Endothelial cell (in vitro differentiated cells): ENCODE measurements at regions not wholly inside any gene's neighbourhood (a gene's known extent, or its start where the extent isn't known, plus 50 kb on each side); places are given as distances from the start of the nearest gene placed in this dataset.

Experiments used
- DNase-seq: peaks from one replicate; pipeline ENCODE4 v3.0.0; 2021; ENCODE audit warnings: low spot score
- H3K27ac Mint-ChIP-seq: one replicate; pipeline ENCODE4 v1.8.0; 2021; ENCODE audit warnings: mixed read lengths, inconsistent platforms; ENCODE audit not compliant: unreplicated experiment
- H3K27me3 Mint-ChIP-seq: one replicate; pipeline ENCODE4 v1.8.0; 2021; ENCODE audit warnings: mild to moderate bottlenecking, moderate library complexity, mixed read lengths, inconsistent platforms; ENCODE audit not compliant: unreplicated experiment
- H3K36me3 Mint-ChIP-seq: one replicate; pipeline ENCODE4 v1.8.0; 2021; ENCODE audit warnings: mild to moderate bottlenecking, low read depth, mixed read lengths, inconsistent platforms; ENCODE audit not compliant: unreplicated experiment
- H3K4me1 Mint-ChIP-seq: one replicate; pipeline ENCODE4 v1.8.0; 2021; ENCODE audit warnings: mild to moderate bottlenecking, mixed read lengths, inconsistent platforms; ENCODE audit not compliant: unreplicated experiment
- H3K4me3 Mint-ChIP-seq: one replicate; pipeline ENCODE4 v1.8.0; 2021; ENCODE audit warnings: mild to moderate bottlenecking, mixed read lengths, inconsistent platforms; ENCODE audit not compliant: unreplicated experiment
- H3K9me3 Mint-ChIP-seq: one replicate; pipeline ENCODE4 v1.8.0; 2021; ENCODE audit warnings: mixed read lengths, inconsistent platforms; ENCODE audit not compliant: unreplicated experiment
- CTCF ChIP-seq: fragments of 200-600 bp; sonication (generic); IDR thresholded peaks from one replicate; pipeline ENCODE4 v1.5.0; 2021; ENCODE audit warnings: antibody characterized with exemption; ENCODE audit not compliant: unreplicated experiment

DNA sequence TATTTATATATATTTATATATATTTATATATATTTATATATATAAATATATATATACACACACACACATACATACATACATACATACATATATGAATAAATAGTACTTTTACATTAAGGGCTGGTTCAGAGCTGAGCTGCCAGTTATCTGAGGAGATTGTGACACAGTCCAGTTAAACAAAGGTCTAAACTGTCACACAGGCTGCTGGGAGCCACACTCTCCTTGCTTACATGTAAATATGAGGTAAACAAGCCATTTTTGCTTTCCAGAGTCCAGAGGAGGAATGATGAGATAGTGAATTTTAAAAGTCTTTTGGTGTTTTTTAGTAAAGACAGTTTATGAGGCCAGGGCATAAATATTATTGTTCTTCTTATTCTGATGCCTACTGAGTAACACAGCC, 377.5 kb upstream of the PIK3C3 start:
- no peak for DNase-seq
- H3K27ac Mint-ChIP-seq: no peak overlapping the region
- H3K4me1 Mint-ChIP-seq: no peaks in the 10 kb centered on the region
- H3K36me3 Mint-ChIP-seq: no peaks in the 10 kb centered on the region
- no peaks in the 10 kb centered on the region for H3K27me3 Mint-ChIP-seq
- no peak overlapping the region for H3K4me3 Mint-ChIP-seq
- no peaks in the 10 kb centered on the region for H3K9me3 Mint-ChIP-seq
- no peak for TF ChIP-seq CTCF

- no peak for TF ChIP-seq CTCF
- no peak for DNase-seq
- H3K4me1 Mint-ChIP-seq: no peaks in the 10 kb centered on the region
- no peak overlapping the region for H3K27ac Mint-ChIP-seq
- no peaks in the 10 kb centered on the region for H3K27me3 Mint-ChIP-seq
- H3K4me3 Mint-ChIP-seq: no peak overlapping the region
- H3K36me3 Mint-ChIP-seq: no peaks in the 10 kb centered on the region
- no peaks in the 10 kb centered on the region for H3K9me3 Mint-ChIP-seq
Measured at GRCh38 chr18:41576643-41577042, 378.4 kb upstream of the PIK3C3 start.

GRCh38 chr18:41569867-41570266, 385.2 kb upstream of the PIK3C3 start:
- no peak overlapping the region for H3K27ac Mint-ChIP-seq
- H3K27me3 Mint-ChIP-seq: no peaks in the 10 kb centered on the region
- H3K4me3 Mint-ChIP-seq: no peak overlapping the region
- no peaks in the 10 kb centered on the region for H3K36me3 Mint-ChIP-seq
- no peak for DNase-seq
- H3K9me3 Mint-ChIP-seq: no peaks in the 10 kb centered on the region
- TF ChIP-seq CTCF: no peak
- H3K4me1 Mint-ChIP-seq: no peaks in the 10 kb centered on the region

- Mint-ChIP-seq H3K4me3 (no peak overlapping the region), H3K27me3 (peaks cover 1% of the 10 kb centered on the region), H3K9me3 (no peaks in the 10 kb centered on the region), H3K36me3 (no peaks in the 10 kb centered on the region), H3K27ac (no peak overlapping the region), H3K4me1 (no peaks in the 10 kb centered on the region)
- TF ChIP-seq CTCF: no peak
- no peak for DNase-seq
Measured at GRCh38 chr18:41561961-41562360, 393.1 kb upstream of the PIK3C3 start.

GRCh38 chr18:41558715-41559114, 396.3 kb upstream of the PIK3C3 start:
- no peak for DNase-seq
- no peaks in the 10 kb centered on the region for H3K36me3 Mint-ChIP-seq
- no peaks in the 10 kb centered on the region for H3K9me3 Mint-ChIP-seq
- H3K4me3 Mint-ChIP-seq: no peak overlapping the region
- no peaks in the 10 kb centered on the region for H3K4me1 Mint-ChIP-seq
- H3K27me3 Mint-ChIP-seq: peaks cover 1% of the 10 kb centered on the region
- no peak for TF ChIP-seq CTCF
- no peak overlapping the region for H3K27ac Mint-ChIP-seq
